ENCODE measurements at regions not wholly inside any gene's neighbourhood (a gene's known extent, or its start where the extent isn't known, plus 50 kb on each side); places are given as distances from the start of the nearest gene placed in this dataset.

DNA sequence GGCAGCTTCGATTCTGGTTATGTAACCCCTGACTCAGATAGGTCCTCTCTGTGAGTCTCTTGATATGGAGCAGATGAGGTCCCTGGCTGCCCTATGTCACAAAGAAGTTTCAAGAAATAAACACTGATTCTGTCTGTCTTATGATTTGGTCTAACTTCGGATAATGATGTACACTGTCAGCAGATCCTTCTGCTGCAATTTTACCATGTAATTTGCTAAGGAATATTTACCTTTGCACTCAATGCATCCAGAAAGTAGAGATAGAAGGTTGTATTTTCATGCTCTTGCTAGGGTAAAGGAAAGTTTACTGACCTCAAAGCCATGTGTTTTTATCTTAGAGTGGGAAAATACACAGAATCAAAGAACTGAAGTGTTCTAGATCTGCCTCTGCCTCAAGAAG lies 98.2 kb downstream of the KLF5 start:
- Histone ChIP-seq H2AFZ (ENCODE audit: low read depth) (no peak overlapping the region), H3K4me2 (no peak overlapping the region), H3K36me3 (ENCODE audit: insufficient read depth) (no peaks in the 10 kb centered on the region), H3K79me2 (ENCODE audit: insufficient read depth, low read depth) (no peaks in the 10 kb centered on the region), H3K4me3 (IDR thresholded peaks at IDR 0.05; ENCODE audit: insufficient read depth, low read depth, low read length) (no peak overlapping the region), H3K27ac (no peak overlapping the region), H3K27me3 (ENCODE audit: insufficient read depth, low read depth) (no peaks in the 10 kb centered on the region), H3K4me1 (ENCODE audit: low read depth, poor library complexity, severe bottlenecking) (no peaks in the 10 kb centered on the region), H4K20me1 (ENCODE audit: insufficient read depth) (no peaks in the 10 kb centered on the region), H3K9ac (no peak overlapping the region)
- TF ChIP-seq, protein P1, sequence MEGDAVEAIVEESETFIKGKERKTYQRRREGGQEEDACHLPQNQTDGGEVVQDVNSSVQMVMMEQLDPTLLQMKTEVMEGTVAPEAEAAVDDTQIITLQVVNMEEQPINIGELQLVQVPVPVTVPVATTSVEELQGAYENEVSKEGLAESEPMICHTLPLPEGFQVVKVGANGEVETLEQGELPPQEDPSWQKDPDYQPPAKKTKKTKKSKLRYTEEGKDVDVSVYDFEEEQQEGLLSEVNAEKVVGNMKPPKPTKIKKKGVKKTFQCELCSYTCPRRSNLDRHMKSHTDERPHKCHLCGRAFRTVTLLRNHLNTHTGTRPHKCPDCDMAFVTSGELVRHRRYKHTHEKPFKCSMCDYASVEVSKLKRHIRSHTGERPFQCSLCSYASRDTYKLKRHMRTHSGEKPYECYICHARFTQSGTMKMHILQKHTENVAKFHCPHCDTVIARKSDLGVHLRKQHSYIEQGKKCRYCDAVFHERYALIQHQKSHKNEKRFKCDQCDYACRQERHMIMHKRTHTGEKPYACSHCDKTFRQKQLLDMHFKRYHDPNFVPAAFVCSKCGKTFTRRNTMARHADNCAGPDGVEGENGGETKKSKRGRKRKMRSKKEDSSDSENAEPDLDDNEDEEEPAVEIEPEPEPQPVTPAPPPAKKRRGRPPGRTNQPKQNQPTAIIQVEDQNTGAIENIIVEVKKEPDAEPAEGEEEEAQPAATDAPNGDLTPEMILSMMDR (conservative IDR thresholded peaks at IDR 0.05; ENCODE audit: low read depth, low read length): no peak

DNA sequence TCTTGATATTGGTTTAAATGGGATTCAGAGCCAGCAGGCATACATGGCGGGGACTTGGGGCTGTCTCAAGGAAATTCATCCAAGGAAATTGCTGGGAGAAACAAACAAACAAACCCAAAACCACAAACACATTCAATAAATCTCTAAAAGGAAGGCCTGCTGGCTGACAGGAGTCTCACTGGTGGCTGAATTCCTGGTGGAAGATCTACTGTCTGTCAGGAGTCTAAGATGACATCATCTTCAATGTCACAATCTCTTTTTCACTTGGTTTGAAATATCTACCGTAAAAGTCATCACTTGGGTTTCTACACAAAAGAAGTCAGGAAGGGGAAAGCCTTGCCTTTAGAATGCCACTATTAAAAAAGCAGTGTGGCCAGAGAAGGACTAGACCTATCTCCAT lies 87.9 kb downstream of the KLF5 start:
- Histone ChIP-seq H3K27ac (no peak overlapping the region), H3K27me3 (ENCODE audit: insufficient read depth, low read depth) (no peaks in the 10 kb centered on the region), H3K36me3 (ENCODE audit: insufficient read depth) (no peaks in the 10 kb centered on the region), H3K9ac (no peak overlapping the region), H3K4me2 (no peak overlapping the region), H4K20me1 (ENCODE audit: insufficient read depth) (no peaks in the 10 kb centered on the region), H3K4me1 (ENCODE audit: low read depth, poor library complexity, severe bottlenecking) (no peaks in the 10 kb centered on the region), H3K79me2 (ENCODE audit: insufficient read depth, low read depth) (no peaks in the 10 kb centered on the region), H2AFZ (ENCODE audit: low read depth) (no peak overlapping the region), H3K4me3 (IDR thresholded peaks at IDR 0.05; ENCODE audit: insufficient read depth, low read depth, low read length) (no peak overlapping the region)
- TF ChIP-seq, protein P1 (conservative IDR thresholded peaks at IDR 0.05; ENCODE audit: low read depth, low read length): no peak

DNA sequence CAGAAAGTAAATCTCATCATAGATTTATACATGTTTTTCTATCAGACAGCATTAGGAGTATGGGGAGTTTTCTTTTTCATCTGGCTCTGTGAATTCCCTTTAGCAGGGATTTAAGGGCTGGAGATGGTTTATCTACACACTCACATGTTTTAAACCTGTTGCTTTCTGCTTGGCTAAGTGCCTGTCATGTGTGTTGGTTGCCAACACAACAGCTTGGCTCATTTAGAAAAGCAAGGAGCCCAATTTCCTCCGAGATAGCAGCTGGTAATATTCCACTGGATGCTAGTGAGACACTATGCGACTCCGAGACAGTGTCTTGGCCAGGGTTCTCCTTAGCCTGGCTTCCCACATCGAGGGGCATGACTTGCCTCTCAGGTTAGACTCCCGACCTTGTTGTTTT lies 83.3 kb downstream of the KLF5 start:
- Histone ChIP-seq H3K4me3 (IDR thresholded peaks at IDR 0.05; ENCODE audit: insufficient read depth, low read depth, low read length) (no peak overlapping the region), H3K36me3 (ENCODE audit: insufficient read depth) (no peaks in the 10 kb centered on the region), H3K4me2 (no peak overlapping the region), H2AFZ (ENCODE audit: low read depth) (no peak overlapping the region), H3K79me2 (ENCODE audit: insufficient read depth, low read depth) (no peaks in the 10 kb centered on the region), H3K4me1 (ENCODE audit: low read depth, poor library complexity, severe bottlenecking) (no peaks in the 10 kb centered on the region), H3K9ac (no peak overlapping the region), H3K27me3 (ENCODE audit: insufficient read depth, low read depth) (no peaks in the 10 kb centered on the region), H3K27ac (no peak overlapping the region), H4K20me1 (ENCODE audit: insufficient read depth) (no peaks in the 10 kb centered on the region)
- TF ChIP-seq, protein P1 (conservative IDR thresholded peaks at IDR 0.05; ENCODE audit: low read depth, low read length): no peak

DNA sequence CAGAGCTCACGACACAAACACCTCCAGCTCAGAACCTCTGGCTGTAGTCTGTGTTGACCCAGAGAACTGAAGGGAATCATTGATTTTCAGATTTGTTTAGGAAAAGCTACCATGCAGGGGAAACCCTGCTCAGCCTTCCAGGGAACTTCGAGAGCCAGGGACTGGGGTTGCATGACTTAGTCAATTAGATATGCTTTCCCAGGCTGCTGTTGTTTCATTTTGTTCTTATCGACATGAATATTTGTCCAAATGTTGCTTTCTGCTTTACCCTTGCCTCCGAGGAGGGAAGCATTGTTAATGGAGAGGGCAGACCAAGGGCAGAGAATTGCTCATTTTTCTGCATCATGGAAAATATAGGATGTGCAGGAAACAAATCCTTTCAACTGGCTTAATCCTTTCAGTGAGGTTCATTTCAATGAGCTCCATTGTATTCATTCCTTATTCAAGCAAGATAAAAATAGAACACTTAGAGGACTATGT lies 82.5 kb downstream of the KLF5 start:
- TF ChIP-seq, protein P1 (conservative IDR thresholded peaks at IDR 0.05; ENCODE audit: low read depth, low read length): no peak
- no peak overlapping the region for H3K4me2 ChIP-seq
- no peaks in the 10 kb centered on the region for H3K79me2 ChIP-seq (ENCODE audit: insufficient read depth, low read depth)
- no peak overlapping the region for H3K27ac ChIP-seq
- no peaks in the 10 kb centered on the region for H3K4me1 ChIP-seq (ENCODE audit: low read depth, poor library complexity, severe bottlenecking)
- H3K4me3 ChIP-seq (IDR thresholded peaks at IDR 0.05; ENCODE audit: insufficient read depth, low read depth, low read length): no peak overlapping the region
- H4K20me1 ChIP-seq (ENCODE audit: insufficient read depth): no peaks in the 10 kb centered on the region
- H3K9ac ChIP-seq: no peak overlapping the region
- H2AFZ ChIP-seq (ENCODE audit: low read depth): no peak overlapping the region
- H3K27me3 ChIP-seq (ENCODE audit: insufficient read depth, low read depth): no peaks in the 10 kb centered on the region
- no peaks in the 10 kb centered on the region for H3K36me3 ChIP-seq (ENCODE audit: insufficient read depth)
